GM19351 (cell line): ENCODE measurements at regions not wholly inside any gene's neighbourhood (a gene's known extent, or its start where the extent isn't known, plus 50 kb on each side); places are given as distances from the start of the nearest gene placed in this dataset.
"Not testable (repeated sequence)": the region's sequence is repeated elsewhere in the genome, so short reads cannot be mapped to it uniquely, and the experiment has no call there.

Experiments
- ATAC-seq: cut with Tn5 transposase; IDR thresholded peaks from one replicate; pipeline ENCODE4 v1.9.1; 2021; ENCODE audit warnings: mild to moderate bottlenecking, moderate library complexity; ENCODE audit not compliant: unreplicated experiment

DNA sequence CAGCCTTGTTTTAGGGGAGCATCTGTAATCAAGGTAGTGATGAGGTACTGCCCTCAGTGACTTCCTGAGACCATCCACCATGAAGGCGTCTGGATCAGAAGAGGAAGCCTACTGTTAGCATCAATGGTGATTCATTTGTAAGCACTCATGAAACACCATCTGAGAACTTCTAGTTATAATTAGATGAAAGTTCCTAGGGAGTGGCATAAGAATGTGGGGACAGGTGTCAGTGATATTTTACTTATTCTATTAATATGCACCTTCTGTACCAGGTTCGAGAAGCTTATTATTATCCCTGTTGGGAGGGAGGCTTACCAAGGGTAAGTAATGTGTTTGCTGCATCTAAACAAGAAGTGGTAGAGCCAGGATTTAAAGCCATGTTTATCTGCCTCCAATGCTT, 295.8 kb upstream of the TBL1XR1 start:
- no peak for ATAC-seq

- no peak for ATAC-seq
Measured at GRCh38 chr3:177494216-177494615, 296.9 kb upstream of the TBL1XR1 start.

DNA sequence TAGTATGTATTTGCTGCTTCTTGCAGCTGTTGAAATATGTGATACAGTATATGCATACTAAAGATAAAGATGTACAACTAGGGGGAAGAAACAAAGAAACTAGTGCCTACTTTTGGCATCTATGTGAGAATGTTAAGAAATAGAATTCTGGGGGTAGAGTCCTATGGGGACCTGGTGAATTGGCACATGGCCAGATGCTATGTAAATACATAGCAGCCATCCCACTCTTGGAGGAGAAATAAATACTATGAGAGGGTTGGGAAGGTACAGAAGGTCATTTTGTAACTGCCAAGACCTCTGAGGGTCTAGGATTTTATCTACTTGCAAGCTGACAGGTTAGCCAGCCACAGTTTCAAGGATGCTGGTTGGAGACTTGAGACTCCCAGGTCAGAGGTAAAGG, 298.3 kb upstream of the TBL1XR1 start:
- no peak for ATAC-seq

- ATAC-seq, result no peak
Measured at GRCh38 chr3:177498037-177498857, 301.0 kb upstream of the TBL1XR1 start.

DNA sequence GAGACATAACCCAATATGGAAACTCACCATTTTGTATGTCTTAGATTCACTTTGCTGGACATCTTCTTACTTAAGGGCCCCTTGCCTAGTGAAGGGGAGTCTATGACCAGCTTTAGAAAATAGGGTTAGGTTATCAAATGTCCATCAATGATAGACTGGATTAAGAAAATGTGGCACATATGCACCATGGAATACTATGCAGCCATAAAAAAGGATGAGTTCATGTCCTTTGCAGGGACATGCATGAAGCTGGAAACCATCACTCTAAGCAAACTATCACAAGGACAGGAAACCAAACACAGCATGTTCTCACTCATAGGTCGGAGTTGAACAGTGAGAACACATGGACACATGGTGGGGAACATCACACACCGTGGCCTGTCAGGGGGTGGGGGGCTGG, 301.8 kb upstream of the TBL1XR1 start:
- ATAC-seq, result not testable (repeated sequence)

- ATAC-seq, result no peak
Measured at GRCh38 chr3:177499779-177500423, 302.6 kb upstream of the TBL1XR1 start.

- no peak for ATAC-seq
Measured at GRCh38 chr3:177510693-177511216, 313.5 kb upstream of the TBL1XR1 start.

DNA sequence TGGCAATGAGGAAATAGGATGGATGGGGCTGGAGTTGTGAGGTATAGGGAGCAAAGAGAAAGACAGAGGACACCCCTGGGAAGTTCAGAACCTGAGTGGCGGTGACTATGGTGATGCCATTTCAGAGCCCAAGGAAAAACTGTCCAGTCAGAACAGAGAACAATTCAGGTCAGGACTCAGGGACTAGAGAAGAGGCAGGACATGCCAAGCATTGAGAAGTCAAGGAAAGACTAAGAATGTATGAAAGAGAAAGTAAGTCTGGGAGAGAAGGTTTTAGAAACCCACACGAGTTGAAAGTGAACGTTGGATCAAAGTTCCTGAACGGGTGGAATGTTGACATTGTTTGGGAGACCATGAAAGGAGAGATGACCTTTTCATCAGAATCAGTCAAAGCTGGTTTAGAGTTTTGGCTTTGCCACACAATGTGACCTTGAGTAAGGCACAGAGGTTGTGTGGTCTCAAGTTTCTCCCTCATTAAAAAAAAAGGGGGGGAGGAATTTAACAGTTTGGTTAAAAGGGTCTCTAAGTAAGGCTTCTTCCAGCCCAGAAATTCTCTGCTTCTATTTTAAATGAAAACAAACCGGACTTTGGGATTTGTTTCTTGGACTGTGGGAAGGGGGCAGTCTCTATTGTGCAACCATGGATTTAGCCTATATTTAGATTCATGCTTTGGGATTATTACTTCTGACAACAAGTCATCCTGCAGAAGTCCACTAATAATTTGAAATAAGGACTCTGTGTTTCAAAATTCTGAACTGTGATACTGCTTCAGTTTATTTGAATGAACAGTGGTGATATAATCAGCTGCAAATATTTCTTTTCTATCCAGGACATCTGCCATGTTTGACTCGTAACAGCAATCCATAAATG, 315.9 kb upstream of the TBL1XR1 start:
- no peak for ATAC-seq

DNA sequence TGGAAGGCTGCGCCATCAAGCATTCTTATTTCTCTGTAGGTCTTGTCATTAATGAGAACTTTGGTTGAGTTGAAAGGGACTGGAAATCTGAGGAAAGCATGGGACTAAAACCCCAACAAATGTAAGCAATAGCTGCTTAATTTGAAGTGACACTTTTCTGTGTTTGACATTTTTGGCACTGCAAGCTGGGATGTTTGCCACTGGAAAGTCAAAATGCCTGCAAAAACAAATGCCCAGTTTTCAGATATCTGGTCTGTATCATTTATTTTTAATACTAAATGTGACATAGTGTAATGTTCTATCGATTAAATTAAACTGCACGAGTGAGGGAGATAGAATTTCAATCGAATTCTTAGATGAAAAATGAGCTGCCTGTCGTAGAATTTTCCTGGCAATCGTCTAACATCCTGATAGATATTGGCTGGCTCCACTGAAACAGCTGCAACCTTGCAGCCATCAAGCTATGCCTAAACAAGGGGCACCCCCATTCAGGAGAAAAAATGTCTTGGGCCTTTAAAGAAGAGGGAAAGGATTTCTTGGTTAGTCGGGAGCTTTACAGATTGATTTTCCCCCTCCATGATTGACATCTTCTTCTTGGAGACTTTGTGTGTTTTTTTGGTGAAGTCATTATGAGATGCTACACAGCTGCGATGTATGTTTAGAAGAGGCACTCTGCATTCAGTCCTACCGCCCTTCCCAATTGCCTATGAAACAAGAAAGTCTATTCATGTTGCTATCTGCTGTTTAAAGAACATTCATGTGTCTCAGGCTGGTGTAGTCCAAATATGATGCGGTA, 316.7 kb upstream of the TBL1XR1 start:
- no peak for ATAC-seq

GRCh38 chr3:177514611-177515499, 317.6 kb upstream of the TBL1XR1 start:
- no peak for ATAC-seq

- no peak for ATAC-seq
Measured at GRCh38 chr3:177515786-177516157, 318.5 kb upstream of the TBL1XR1 start.

DNA sequence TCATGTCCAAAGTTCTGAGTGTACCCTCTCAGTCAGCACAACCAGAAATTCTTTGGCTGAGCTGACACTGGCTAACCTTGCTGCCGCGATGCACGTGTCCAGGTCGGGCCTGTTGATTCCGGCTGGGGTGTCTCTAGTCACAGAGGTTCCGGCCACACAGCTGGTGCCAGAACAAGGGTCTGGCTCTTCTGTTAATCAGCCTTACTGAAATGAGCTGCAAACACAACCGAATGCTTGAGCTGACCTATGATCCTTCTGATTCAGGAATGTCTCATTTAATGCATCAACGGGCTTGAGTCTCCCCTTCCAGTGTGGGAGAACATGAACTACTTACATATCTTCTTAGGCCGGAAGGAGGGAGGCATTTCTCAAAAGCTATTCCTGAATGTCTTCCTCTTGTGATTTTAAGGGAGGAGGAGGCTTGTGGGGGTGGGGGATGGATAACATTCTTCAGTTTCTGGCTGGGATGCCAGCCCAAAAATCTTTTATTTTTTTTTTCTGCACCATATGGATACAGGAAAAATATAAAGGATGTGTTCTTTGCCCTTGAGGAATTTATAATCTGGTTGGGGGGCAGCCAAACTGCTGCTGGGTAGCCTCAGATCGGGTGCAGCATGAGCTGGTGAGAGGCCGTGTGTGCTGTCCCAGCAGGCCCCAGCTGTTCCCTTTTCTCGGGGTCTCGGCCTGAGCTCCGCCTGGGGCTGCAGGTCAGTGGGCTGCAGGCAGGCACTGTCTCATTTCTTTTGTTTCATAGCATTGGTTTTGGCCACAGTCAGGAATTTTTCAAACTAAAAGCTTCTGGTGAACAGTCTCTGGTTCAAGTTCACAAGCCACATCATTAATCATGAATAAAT, 319.1 kb upstream of the TBL1XR1 start:
- ATAC-seq, result no peak

DNA sequence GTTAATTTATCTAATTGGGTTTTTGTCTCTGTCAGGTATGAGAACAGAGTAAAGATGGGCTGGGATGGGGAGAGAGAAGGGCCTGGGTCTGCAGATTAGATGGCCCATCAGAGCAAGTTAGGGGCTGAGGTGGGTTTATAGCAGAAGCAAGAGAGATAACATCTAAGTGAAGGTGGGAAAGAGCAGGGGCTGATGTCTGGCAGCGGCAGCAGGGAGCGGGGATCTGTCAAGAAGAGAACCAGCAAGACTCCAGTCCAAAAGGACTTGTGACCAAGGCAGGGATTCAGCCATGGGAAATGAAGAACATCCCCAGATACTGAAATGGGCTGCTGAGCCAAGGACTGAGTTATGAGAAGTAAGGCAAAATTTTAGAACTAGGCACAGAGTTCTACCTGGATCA, 320.6 kb upstream of the TBL1XR1 start:
- ATAC-seq, result no peak

- no peak for ATAC-seq
Measured at GRCh38 chr3:177519588-177519987, 322.3 kb upstream of the TBL1XR1 start.

DNA sequence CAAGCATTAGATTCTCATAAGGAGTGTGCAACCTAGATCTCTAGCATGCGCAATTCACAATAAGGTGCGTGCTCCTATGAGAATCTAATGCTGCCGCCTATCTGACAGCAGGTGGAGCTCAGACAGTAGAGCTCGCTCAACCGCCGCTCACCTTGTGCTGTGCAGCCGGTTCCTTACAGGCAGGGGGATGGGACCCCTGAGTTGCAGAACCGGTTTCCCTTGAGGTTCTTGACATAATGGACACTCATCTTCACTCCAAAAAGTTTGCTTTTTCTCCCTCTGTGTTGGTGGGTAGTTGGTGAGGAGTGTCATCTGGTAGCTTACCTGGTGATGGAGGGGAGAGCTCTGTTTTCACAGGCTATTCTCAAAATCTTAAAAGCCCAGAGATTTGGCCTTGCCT, 324.0 kb upstream of the TBL1XR1 start:
- no peak for ATAC-seq

GRCh38 chr3:177522051-177522450, 324.8 kb upstream of the TBL1XR1 start:
- ATAC-seq, result no peak

GRCh38 chr3:177523067-177523675, 325.9 kb upstream of the TBL1XR1 start:
- ATAC-seq, result no peak

DNA sequence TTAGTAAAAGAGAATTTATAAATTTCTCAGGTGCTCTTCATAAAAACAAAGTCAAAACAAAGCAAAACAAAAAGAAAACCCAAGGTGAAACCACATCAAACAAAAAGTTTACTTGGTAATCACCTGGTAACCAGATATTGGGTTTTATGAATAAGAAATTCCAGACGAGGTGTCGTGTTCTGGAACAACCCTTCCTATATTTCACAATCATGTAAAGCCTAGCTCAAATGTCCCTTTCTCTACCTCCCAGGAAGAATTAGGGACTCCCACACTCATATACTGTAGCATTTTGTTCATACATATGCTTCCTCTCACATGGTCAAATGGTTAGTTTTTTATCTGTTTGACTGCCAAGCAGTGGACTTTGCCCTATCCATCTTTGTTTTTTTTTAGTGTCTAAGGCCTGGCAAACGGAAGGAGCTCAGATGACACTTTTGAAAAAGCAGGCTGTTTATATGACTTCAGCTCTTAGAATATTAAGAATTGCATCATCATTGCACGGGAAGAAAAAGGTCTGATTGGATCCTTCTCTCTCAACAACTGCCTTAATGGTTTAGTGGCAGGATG, 326.7 kb upstream of the TBL1XR1 start:
- no peak for ATAC-seq
